Activated CD4-positive, CD25-positive, alpha-beta regulatory T cell treated with anti-CD3 and anti-CD28 coated beads, Interleukin-2, amount 50 U/mL, for 72 hours (primary cell): ENCODE measurements at regions not wholly inside any gene's neighbourhood (a gene's known extent, or its start where the extent isn't known, plus 50 kb on each side); places are given as distances from the start of the nearest gene placed in this dataset.

Experiments
- DNase-seq: peaks from one replicate; pipeline ENCODE4 v3.0.0; 2021

GRCh38 chr2:118696786-118697465 lies 150.5 kb downstream of the EN1 start:
- DNase-seq, result no peak

- DNase-seq, result no peak
These were observed 154.1 kb downstream of the EN1 start for GRCh38 chr2:118693287-118693822.

GRCh38 chr2:118689874-118690273 lies 157.6 kb downstream of the EN1 start:
- no peak for DNase-seq

GRCh38 chr2:118689456-118689855 lies 158.0 kb downstream of the EN1 start:
- DNase-seq, result no peak

- DNase-seq, result no peak
These were observed 158.4 kb downstream of the EN1 start for GRCh38 chr2:118689033-118689432.

- no peak for DNase-seq
These were observed 159.8 kb downstream of the EN1 start for GRCh38 chr2:118687698-118688097.

- DNase-seq, result no peak
These were observed 160.3 kb downstream of the EN1 start for GRCh38 chr2:118687192-118687591.

GRCh38 chr2:118686346-118686745 lies 161.1 kb downstream of the EN1 start:
- DNase-seq, result no peak

GRCh38 chr2:118683460-118683859 lies 164.0 kb downstream of the EN1 start:
- no peak for DNase-seq

- no peak for DNase-seq
These were observed 168.5 kb downstream of the EN1 start for GRCh38 chr2:118678985-118679384.

GRCh38 chr2:118677546-118677945 lies 169.9 kb downstream of the EN1 start:
- DNase-seq, result no peak

- no peak for DNase-seq
These were observed 171.9 kb downstream of the EN1 start for GRCh38 chr2:118675531-118675930.

- no peak for DNase-seq
These were observed 174.8 kb downstream of the EN1 start for GRCh38 chr2:118672571-118673158.

GRCh38 chr2:118671701-118672454 lies 175.6 kb downstream of the EN1 start:
- no peak for DNase-seq

- DNase-seq, result no peak
These were observed 176.6 kb downstream of the EN1 start for GRCh38 chr2:118670838-118671237.

- DNase-seq, result no peak
These were observed 177.2 kb downstream of the EN1 start for GRCh38 chr2:118670276-118670675.

- no peak for DNase-seq
These were observed 177.8 kb downstream of the EN1 start for GRCh38 chr2:118669654-118670053.

- no peak for DNase-seq
These were observed 178.7 kb downstream of the EN1 start for GRCh38 chr2:118668431-118669424.

- DNase-seq, result no peak
These were observed 179.5 kb downstream of the EN1 start for GRCh38 chr2:118667964-118668363.

GRCh38 chr2:118667348-118667747 lies 180.1 kb downstream of the EN1 start:
- no peak for DNase-seq

- DNase-seq, result no peak
These were observed 181.5 kb downstream of the EN1 start for GRCh38 chr2:118665784-118666529.

GRCh38 chr2:118661179-118661578 lies 186.3 kb downstream of the EN1 start:
- no peak for DNase-seq
